NCI-H128 (cell line): ENCODE measurements at regions not wholly inside any gene's neighbourhood (a gene's known extent, or its start where the extent isn't known, plus 50 kb on each side); places are given as distances from the start of the nearest gene placed in this dataset.
"Not testable (repeated sequence)": the region's sequence is repeated elsewhere in the genome, so short reads cannot be mapped to it uniquely, and the experiment has no call there.

Experiments
- DNase-seq: peaks from one replicate; lab custom pipeline; 2025; ENCODE audit not compliant: unreplicated experiment; lab: John Stamatoyannopoulos, UW

DNA sequence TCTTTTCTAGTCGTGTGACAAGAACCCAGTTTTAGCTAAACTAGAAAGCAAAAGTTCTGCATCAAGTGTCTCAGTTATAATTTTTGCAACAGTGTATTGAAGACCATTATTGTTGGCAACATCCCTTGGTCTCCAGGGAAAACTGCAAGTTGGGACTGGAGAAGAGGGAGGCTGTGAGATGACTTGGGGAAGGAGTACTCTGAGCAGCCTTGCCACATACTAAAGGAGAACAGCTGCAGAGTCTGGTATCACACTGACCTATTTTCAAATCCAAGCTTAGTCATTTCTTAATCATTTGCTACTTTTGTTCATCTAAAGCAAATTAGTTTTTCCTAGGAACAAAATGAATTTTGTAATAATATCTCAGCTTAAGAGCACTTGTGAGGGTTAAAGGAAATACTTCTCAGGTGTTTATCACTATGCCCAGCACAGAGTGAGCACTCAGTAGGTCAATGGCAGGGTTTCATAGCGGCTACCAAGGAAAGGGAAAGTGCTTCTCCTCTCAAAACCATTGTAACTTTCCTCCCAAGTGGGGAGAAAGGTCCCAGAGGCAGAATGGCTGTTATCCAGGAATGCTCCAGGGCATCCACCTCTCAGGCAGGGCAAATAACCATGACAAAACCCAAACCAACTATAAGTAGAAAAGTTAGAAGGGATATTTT, 247.1 kb downstream of the C11orf87 start:
- DNase-seq, result no peak

DNA sequence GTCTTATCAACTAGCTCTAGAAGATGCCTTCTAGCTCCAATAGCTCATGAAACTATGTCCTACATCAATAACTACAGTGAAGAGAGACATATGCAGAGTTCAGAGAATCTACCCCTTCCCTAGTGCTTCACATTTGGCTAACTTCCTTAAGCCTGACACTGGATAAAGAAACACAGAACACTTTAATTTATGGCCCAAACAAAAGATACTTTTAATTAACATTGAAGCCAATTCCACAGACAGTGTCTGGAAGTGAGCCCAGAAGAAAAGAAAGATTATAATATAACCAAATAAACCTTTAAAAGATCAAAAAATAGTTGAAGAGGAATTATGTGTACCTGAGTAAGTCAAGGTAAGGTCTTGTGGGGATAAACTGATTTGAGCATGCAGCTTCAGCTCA, 255.2 kb downstream of the C11orf87 start:
- no peak for DNase-seq

DNA sequence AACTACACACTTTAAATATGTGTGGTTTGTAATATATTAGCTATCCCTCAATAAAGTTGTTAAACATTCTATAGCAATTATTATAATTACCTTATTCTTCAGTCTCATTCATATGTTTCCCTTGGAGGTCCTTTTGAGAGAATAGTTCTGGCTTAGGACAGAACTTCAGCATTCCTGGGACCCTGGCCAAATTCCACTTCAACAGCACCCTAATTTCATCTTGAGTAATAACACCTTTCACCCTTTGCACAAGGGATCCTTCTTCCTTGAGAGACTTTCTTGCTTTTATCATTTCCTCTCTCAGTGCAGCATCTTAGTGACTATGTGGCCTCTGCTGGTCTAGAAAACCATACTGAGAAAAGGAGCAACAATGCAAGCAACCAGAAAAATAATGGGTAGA, 255.9 kb downstream of the C11orf87 start:
- DNase-seq, result no peak

DNA sequence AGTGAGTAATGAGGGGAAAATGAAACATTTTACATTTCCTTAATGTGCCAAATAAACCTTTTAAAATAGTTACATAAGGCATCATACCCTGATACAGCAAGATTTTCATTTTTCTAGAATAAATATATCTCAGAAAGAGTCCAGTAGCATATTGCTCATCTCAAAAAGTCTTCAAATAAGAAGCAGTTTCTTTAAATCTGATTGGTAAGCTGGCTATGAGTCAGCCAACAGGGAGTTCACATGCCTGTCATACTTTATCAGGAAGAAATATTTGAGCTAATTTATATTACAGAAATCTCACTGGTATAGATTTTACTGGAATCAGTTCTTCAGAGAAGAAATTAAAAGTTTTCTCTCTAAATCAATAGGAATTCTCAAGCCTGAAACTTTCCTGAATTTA, 258.1 kb downstream of the C11orf87 start:
- DNase-seq, result no peak

DNA sequence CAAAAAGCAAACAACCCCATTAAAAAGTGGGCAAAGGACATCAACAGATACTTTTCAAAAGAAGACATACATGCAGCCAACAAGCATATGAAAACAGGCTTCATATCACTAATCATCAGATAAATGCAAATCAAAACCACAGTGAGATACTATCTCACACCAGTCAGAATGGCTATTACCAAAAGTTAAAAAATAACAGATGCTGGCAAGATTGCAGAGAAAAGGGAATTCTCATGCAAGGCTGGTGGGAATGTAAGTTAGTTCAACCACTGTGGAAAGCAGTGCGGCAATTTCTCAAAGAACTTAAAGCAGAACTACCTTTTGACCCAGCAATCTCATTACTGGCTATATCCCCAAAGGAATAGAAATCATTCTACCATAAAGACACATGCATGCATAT, 260.8 kb downstream of the C11orf87 start:
- not testable (repeated sequence) for DNase-seq

DNA sequence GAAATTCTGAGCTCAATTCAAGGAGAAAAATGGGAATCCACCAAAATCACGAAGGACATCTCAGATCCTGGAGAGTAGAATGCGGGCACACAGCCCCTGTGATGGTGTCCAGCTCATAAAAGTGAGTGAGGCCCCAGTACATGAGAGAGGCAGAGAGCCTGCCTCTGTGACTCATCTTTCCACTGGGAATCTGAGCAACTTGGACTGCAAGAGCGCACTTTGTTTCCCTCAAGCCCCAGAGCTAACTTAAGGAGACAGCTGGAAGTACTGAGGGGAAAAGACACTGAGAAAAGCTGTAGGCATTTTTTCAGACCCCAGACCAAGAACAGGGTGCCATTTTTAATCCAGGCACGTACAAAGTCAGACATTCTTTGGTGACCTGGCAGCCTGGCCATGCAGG, 273.7 kb downstream of the C11orf87 start:
- no peak for DNase-seq

DNA sequence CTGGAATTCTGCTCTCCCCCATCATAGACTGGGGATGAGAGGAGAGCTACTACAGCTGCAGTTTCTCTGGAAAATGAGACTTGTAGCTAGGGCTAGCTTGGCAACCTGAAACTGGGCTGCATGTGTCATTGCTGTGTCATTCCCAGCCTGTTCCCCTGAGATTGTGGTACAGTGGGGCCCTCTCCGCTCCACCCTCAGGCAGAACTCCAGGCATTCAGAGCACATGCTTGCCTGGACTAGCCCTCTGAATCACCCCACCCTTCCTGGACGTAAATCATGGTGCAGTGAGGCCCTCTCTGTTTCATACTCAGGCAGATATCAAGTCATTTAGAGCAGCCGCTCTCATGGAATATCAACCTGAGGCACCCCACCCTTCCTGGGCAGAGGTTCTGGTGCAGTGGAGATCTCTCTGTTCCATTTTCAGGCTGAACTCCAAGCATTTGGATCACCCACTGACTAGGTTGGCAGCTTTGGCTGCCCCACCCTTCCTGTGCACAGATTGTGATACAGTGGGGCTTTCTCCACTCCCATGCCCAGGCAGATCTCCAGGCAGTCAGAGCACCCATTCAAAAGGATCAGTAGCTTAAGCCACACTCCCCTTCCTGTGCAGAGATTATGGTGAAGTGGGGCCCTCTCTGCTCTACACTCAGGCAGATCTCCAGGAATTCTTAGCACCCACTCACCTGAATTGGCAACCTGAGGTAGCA, 274.4 kb downstream of the C11orf87 start:
- no peak for DNase-seq

DNA sequence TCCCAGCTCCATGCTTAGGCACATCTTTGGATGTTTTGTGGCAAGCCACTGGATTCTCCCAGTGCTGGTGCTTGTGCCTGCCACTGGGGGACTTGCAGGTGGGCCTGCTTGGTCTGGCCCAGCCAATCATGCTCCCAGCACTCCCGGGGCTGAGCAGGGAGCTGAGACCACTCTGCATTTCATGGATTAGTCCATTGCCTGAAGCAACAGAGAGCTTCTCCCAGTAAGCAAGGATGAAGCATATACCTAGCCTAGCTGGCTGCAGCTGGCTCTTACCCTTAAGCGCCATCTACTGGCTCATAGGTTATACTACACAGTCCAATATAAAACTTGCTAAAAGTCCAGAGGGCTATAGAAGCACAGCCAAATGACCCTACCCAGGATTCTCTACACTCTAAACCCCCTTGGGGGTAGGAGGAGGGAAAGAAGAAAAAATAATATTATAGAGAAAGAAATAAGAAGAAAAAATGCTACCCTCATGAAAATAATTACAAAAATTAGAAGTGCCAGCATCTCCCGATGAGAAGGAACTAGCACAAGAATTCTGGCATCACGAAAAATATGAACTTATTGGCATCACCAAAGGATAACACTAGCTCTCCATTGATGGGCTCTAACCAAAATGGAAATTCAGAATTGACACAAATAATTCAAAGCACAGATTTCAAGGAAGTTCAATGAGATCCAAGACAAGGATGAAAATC, 275.3 kb downstream of the C11orf87 start:
- DNase-seq, result peak; percentile 20

DNA sequence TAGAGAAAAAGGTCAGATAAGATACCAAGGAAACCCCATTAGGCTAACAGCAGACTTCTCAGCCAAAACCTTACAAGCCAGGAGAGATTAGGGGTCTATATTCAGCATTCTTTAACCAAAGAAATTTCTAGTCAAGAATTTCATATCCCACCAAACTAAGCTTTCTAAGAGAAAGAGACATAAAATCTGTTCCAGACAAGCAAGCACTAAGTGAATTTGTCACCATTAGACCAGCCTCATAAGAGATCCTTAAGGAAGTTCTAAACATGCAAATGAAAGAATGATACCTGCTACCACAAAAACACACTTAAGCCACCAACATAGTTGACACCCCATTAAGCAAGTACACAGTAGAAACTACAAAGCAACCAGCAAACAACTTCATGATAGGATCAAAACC, 276.2 kb downstream of the C11orf87 start:
- no peak for DNase-seq

DNA sequence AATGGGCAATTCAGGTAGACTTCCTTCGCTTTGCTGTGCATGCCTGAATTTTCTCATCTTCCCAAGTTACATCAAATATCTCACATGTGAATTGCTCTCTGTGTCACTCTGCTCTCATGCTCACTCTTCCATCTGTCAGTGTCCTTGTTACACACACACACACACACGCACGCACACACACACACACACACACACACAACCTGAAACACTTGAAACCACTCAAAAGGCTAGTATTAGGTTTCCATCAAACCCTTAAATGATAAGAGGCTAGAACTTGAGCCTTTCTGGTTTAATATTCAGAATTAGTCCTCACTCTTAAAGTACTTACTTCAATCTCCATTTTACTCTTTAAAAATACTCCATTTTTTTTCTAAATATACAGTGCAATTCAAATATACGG, 282.4 kb downstream of the C11orf87 start:
- DNase-seq, result peak; percentile 29

DNA sequence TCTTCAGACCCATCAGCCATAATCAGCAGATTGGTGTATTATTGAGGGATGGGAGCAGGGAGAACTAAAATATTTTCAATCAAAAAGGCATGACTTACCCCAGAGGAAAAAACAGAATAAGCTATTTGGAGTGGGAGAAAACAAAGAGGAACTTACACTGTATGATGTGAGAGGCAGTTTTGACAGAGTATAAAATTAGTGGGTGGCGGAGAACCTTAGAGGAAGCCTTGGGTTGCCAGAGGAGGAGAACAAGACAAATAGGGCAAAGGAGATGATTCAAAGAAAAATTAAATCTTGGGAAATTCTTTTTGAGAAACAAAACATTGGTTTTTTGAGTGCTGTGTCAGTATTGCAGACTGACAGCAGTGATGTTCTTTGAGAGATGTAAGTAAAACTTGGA, 285.0 kb downstream of the C11orf87 start:
- DNase-seq, result no peak

DNA sequence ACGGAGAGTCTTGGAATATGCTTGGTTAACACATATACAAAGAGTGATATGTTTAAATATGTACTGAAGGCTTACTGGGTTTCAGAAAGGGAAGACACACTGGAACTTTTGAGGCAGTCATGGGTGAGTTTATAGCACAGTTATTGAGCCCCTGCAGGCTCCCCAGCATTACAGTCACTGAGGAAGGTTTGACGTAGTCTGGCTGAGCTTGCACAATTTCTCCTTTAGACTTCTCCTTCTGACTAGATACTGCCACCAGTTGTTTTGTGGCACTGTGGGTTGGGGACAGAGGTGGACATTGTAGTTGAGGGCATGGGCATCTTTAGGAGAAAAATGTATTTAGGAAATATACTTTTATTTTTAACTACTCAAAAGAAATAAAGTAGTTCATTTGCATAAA, 285.4 kb downstream of the C11orf87 start:
- DNase-seq, result no peak

DNA sequence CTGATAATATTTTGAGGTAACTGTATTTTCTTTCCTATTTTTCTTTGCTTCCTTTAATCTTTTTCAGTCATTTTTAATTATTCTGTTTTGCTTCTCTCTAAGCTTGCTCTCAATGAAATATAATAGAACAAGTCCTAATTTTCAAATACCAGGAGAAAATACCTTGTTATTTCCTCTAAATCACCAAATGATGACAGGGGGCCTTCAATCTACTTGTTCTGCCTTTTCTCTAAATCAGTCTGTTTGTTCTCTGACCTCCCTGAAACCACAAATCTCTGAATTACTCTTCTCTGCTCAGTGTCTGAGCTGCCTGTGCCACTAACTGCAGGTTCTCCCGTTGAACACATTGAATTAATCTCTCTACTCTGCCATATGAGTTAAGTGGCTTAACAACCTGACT, 286.2 kb downstream of the C11orf87 start:
- no peak for DNase-seq

DNA sequence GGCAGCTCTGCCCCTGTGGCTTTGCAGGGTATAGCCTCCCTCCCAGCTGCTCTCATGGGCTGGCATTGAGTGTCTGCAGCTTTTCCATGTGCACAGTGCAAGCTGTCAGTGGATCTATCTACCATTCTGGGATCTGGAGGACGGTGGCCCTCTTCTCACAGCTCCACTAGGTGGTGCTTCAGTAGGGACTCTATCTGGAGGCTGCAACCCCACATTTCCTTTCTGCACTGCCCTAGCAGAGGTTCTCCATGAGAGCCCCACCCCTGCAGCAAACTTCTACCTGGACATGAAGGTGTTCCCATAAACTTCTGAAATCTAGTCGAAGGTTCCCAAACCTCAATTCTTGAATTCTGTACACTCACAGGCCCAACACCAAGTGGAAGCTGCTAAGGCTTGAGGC, 292.5 kb downstream of the C11orf87 start:
- DNase-seq, result not testable (repeated sequence)

DNA sequence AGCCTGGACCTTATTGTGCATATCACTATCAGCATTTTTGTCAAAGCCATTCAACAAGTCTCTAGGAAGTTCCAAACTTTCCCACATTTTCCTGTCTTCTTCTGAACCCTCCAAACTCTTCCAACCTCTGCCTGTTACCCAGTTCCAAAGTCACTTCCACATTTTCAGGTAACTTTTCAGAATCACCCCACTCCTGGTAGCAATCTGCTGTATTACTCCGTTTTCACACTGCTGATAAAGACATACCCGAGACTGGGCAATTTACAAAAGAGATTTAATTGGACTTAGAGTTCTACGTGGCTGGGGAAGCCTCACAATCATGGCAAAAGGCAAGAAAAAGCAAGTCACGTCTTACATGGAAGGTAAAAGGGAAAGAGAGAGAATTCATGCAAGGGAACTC, 293.4 kb downstream of the C11orf87 start:
- DNase-seq, result not testable (repeated sequence)

DNA sequence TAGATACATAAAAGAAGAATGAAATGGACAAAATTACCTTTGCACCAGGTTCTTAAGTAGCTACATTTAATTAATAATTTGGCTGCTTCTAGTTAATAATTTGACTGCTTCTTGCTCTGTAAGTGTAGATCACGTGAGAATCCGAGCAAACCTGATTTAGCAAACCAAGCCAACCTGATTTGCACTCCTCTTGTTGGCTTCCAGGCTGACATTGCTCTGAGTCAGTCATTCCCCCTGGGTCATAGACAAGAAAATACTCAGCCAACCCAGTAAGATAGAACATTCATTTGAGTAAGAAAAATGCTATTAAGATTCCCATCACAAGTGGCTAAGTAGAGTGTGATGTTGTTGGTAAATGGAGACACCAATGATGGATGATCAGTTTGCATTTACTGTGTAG, 304.1 kb downstream of the C11orf87 start:
- no peak for DNase-seq

DNA sequence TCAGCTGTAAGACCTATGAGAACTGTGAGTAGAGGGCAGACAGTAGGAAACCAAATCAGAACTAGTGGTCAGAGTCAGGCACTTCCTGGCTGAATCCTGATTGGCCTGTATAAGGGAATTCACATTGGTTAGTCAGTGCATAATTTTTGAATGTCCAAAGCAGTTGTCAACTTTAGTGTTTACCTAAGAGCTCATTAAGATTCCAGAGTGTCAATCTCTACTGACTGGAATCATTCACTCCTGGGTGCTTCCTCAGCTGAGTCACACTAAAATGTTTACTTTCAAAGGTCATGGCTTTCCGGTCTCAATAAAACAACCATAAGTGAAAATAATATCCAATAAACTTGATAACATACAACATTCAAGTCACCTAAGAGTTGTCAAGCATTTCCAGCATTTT, 306.1 kb downstream of the C11orf87 start:
- no peak for DNase-seq

DNA sequence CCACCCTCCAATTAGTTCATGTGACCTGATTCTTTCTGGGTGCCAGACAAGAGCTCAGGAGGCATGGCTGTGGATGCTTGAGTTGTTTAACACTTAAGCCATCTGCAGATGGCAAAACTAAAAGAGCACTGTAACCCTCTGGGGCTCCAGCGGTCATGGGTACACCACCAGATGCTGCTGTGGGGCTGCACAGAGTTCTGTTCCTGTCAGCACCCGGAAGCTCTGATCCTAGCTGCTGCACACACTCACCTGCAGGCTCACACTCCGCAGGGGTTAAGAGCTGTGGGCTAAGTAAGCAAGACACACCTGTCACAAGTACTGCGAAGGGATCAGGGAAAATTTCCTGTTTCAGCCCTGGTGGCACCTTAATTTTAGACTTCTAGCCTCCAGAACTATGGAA, 307.8 kb downstream of the C11orf87 start:
- no peak for DNase-seq

DNA sequence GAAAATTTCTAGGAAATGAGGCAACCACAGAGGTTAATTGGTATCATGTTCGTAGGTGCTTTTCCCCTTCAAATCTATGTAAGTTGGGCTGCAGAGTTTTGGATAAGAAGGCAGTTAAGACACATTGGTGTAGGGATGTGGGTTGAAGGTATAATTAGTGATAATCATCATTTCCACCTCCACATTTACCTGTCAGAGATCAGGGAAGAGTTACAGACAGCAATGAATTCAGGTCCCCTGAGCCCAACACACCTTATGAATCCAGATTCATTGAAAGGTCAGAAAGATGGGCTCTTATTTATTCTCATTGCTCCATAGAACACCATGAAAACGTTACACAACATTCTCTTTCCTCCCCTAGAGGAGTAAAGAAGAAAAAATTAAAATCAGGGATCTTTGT, 308.7 kb downstream of the C11orf87 start:
- DNase-seq, result no peak

DNA sequence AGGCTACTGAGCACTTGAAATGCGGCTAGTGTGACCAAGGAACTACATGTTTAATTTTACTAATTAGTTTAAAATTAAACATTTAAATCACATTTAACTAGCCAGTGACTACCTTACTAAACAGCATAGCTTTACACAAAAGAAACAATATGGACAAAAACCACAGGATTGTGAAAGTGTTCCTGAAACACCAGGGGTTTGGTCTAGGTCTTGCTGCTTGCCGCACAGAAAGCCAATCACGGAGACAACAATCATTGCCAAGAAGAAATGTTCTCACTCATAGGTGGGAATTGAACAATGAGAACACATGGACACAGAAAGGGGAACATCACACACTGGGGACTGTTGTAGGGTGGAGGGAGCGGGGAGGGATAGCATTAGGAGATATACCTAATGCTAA, 309.5 kb downstream of the C11orf87 start:
- no peak for DNase-seq

DNA sequence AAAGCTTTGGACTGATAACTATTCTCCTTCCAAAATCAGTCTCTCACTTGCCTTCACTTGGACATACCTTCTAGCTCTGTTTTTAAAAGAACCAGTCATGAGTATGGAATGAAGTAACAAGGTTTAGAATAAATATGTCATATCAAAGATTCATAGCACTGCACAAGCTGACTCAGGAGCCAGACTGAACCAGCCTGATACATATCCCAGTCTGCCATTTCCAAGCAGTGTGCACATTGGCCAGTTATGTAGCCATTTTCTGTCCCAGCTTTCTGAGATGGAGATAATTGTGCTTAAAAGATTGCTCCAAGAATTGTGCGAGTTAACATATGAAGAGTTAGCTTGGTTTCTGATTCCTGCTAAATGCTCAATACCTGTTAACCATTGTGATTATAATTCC, 311.3 kb downstream of the C11orf87 start:
- no peak for DNase-seq

DNA sequence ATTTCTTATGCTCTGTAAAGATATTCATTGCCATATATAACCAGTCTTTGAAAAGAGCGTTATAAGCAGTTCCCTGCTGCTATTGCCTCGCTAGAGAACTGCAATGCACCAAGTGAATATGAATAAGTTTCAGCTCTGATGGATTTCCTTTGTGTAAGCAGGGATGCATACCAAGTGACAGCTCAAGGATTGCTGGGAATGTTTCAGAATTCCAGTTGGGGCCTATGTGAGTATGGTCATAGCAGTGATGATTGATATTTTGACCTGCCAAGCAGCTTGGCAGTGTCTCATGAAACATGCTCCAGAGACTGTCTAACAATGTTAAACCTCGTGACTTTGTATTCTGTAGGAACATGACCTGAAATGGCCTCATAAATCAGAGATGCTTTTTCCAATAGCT, 312.6 kb downstream of the C11orf87 start:
- no peak for DNase-seq
